ENCODE measurements at regions not wholly inside any gene's neighbourhood (a gene's known extent, or its start where the extent isn't known, plus 50 kb on each side); places are given as distances from the start of the nearest gene placed in this dataset.

DNA sequence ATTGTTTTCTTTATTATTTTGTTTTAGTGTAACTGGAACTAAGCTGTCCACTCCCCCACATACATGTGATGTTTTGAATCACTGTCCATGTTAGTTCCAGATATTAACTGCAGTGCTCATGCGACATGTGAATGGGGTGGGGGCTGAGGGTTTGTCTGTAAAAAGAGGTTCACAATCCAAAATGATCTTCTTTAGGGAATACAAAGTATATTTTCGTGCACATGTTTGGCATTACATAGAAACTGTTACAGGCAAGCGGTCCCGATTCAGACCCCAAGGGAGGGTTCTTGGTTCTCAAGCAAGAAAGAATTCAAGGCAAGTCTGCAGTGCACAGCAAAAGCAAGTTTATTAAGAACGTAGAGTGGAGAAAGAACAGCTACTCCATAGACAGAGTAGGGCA, 296.5 kb upstream of the CLNK start:
- no peak overlapping the region for H3K4me2 ChIP-seq (ENCODE audit: low read depth, low read length, poor library complexity, severe bottlenecking)
- no peaks in the 10 kb centered on the region for H3K36me3 ChIP-seq (ENCODE audit: insufficient read depth, low read length)
- H3K4me1 ChIP-seq (ENCODE audit: insufficient read depth, low read length, poor library complexity, severe bottlenecking): peaks cover 32% of the 10 kb centered on the region
- no peaks in the 10 kb centered on the region for H4K20me1 ChIP-seq (ENCODE audit: insufficient read depth, low read length, poor library complexity, severe bottlenecking)
- H3K79me2 ChIP-seq (ENCODE audit: insufficient read depth, low read length): no peaks in the 10 kb centered on the region
- no peaks in the 10 kb centered on the region for H3K27me3 ChIP-seq (ENCODE audit: insufficient read depth, low read length, poor library complexity, severe bottlenecking)
- H3K9me2 ChIP-seq (replicated peaks; ENCODE audit: low read depth, low read length): no peaks in the 10 kb centered on the region
- H3K4me3 ChIP-seq (ENCODE audit: low read length, poor library complexity, severe bottlenecking): no peak overlapping the region
- no peak overlapping the region for H2AFZ ChIP-seq (ENCODE audit: low read length)
- no peaks in the 10 kb centered on the region for H3K9me3 ChIP-seq (ENCODE audit: insufficient read depth, low read depth, low read length)
- TF ChIP-seq EZH2phosphoT487 (IDR thresholded peaks at IDR 0.05; ENCODE audit: borderline replicate concordance): no peak
- TF ChIP-seq, protein P1, sequence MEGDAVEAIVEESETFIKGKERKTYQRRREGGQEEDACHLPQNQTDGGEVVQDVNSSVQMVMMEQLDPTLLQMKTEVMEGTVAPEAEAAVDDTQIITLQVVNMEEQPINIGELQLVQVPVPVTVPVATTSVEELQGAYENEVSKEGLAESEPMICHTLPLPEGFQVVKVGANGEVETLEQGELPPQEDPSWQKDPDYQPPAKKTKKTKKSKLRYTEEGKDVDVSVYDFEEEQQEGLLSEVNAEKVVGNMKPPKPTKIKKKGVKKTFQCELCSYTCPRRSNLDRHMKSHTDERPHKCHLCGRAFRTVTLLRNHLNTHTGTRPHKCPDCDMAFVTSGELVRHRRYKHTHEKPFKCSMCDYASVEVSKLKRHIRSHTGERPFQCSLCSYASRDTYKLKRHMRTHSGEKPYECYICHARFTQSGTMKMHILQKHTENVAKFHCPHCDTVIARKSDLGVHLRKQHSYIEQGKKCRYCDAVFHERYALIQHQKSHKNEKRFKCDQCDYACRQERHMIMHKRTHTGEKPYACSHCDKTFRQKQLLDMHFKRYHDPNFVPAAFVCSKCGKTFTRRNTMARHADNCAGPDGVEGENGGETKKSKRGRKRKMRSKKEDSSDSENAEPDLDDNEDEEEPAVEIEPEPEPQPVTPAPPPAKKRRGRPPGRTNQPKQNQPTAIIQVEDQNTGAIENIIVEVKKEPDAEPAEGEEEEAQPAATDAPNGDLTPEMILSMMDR (conservative IDR thresholded peaks at IDR 0.05; ENCODE audit: low read length): no peak
- no peak overlapping the region for H3K9ac ChIP-seq (ENCODE audit: low read depth, low read length, poor library complexity, severe bottlenecking)
- no peaks in the 10 kb centered on the region for H3F3A ChIP-seq (ENCODE audit: low read depth)

DNA sequence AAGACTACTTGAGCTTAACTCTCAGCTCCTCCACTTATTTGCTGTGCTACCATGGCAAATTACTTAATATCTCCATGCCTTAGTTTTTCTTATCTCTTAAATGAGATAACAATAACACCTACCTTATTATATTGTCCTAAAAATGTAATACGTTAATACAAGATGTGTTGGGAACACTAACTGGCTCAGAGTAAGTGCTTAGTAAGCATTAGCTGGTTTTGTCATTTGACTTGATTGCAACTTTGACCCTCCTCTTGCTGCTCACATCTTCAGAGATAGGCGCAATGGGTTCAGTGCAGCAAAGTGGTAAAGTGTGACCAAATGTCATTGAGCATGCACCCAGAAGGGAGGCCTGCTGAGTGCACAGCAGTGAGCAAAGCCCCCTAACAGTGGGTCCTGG, 294.5 kb upstream of the CLNK start:
- Histone ChIP-seq H3K36me3 (ENCODE audit: insufficient read depth, low read length) (no peaks in the 10 kb centered on the region), H2AFZ (ENCODE audit: low read length) (no peak overlapping the region), H3K9me3 (ENCODE audit: insufficient read depth, low read depth, low read length) (no peaks in the 10 kb centered on the region), H3K27me3 (ENCODE audit: insufficient read depth, low read length, poor library complexity, severe bottlenecking) (no peaks in the 10 kb centered on the region), H4K20me1 (ENCODE audit: insufficient read depth, low read length, poor library complexity, severe bottlenecking) (no peaks in the 10 kb centered on the region), H3K79me2 (ENCODE audit: insufficient read depth, low read length) (no peaks in the 10 kb centered on the region), H3K4me2 (ENCODE audit: low read depth, low read length, poor library complexity, severe bottlenecking) (no peak overlapping the region), H3K4me1 (ENCODE audit: insufficient read depth, low read length, poor library complexity, severe bottlenecking) (peaks cover 30% of the 10 kb centered on the region), H3K9ac (ENCODE audit: low read depth, low read length, poor library complexity, severe bottlenecking) (no peak overlapping the region), H3K9me2 (replicated peaks; ENCODE audit: low read depth, low read length) (no peaks in the 10 kb centered on the region), H3K4me3 (ENCODE audit: low read length, poor library complexity, severe bottlenecking) (no peak overlapping the region), H3F3A (ENCODE audit: low read depth) (no peaks in the 10 kb centered on the region)
- no peak for TF ChIP-seq EZH2phosphoT487 (IDR thresholded peaks at IDR 0.05; ENCODE audit: borderline replicate concordance)
- TF ChIP-seq, protein P1 (conservative IDR thresholded peaks at IDR 0.05; ENCODE audit: low read length): no peak

DNA sequence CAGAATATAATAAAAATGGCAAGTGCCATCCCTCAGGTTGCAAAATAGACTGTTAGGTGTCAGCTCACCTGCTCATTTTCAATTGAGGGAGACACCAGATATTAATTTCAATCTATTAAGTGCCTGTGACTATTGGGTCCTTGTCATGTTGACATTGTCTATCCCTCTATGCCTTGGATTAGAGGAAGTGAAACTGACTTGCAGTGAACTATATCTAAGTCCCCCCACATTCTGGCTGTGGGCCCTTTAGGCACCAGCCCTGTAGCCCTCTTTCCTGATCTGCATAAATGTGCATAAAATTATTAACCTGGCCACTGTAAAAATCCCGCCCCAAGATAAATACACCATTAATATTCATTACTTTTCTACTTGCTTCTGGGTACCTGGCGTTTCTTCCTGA, 293.0 kb upstream of the CLNK start:
- TF ChIP-seq EZH2phosphoT487 (IDR thresholded peaks at IDR 0.05; ENCODE audit: borderline replicate concordance): no peak
- TF ChIP-seq, protein P1 (conservative IDR thresholded peaks at IDR 0.05; ENCODE audit: low read length): no peak
- Histone ChIP-seq H4K20me1 (ENCODE audit: insufficient read depth, low read length, poor library complexity, severe bottlenecking) (no peaks in the 10 kb centered on the region), H3K4me1 (ENCODE audit: insufficient read depth, low read length, poor library complexity, severe bottlenecking) (peaks cover 24% of the 10 kb centered on the region), H3K36me3 (ENCODE audit: insufficient read depth, low read length) (no peaks in the 10 kb centered on the region), H3K9ac (ENCODE audit: low read depth, low read length, poor library complexity, severe bottlenecking) (no peak overlapping the region), H2AFZ (ENCODE audit: low read length) (no peak overlapping the region), H3K27me3 (ENCODE audit: insufficient read depth, low read length, poor library complexity, severe bottlenecking) (no peaks in the 10 kb centered on the region), H3K4me3 (ENCODE audit: low read length, poor library complexity, severe bottlenecking) (no peak overlapping the region), H3K79me2 (ENCODE audit: insufficient read depth, low read length) (no peaks in the 10 kb centered on the region), H3K9me2 (replicated peaks; ENCODE audit: low read depth, low read length) (no peaks in the 10 kb centered on the region), H3K4me2 (ENCODE audit: low read depth, low read length, poor library complexity, severe bottlenecking) (no peak overlapping the region), H3K9me3 (ENCODE audit: insufficient read depth, low read depth, low read length) (no peaks in the 10 kb centered on the region), H3F3A (ENCODE audit: low read depth) (no peaks in the 10 kb centered on the region)

Measured in Loucy (cell line).